GM06990 (cell line): ENCODE measurements at regions not wholly inside any gene's neighbourhood (a gene's known extent, or its start where the extent isn't known, plus 50 kb on each side); places are given as distances from the start of the nearest gene placed in this dataset.
A peak's percentile ranks its signal among the peaks of the same experiment; 100 is the strongest.

ENCODE experiments used
- DNase-seq: peaks from one replicate; pipeline ENCODE4 v3.0.0-alpha.2; 2011; ENCODE audit not compliant: insufficient read length; ENCODE audit errors: extremely low read depth
- H3K27me3 ChIP-seq: replicated peaks from 2 replicates; pipeline ENCODE4 v1.6.0; 2011; ENCODE audit warnings: low read length; ENCODE audit not compliant: control insufficient read depth, insufficient read depth
- H3K36me3 ChIP-seq: 2 replicates; pipeline ENCODE4 v1.5.1; 2011; ENCODE audit warnings: low read length; ENCODE audit not compliant: control insufficient read depth, insufficient read depth
- H3K4me3 ChIP-seq: replicated peaks from 2 replicates; pipeline ENCODE4 v1.5.1; 2011; ENCODE audit warnings: low read depth, mild to moderate bottlenecking, control low read depth, low read length
- CTCF ChIP-seq: IDR thresholded peaks from 2 replicates; pipeline ENCODE4 v1.5.1; 2011; ENCODE audit warnings: low read length, control low read depth, mild to moderate bottlenecking, inconsistent platforms; ENCODE audit not compliant: insufficient read depth, poor library complexity, severe bottlenecking

- Histone ChIP-seq H3K27me3 (no peaks in the 10 kb centered on the region), H3K36me3 (no peaks in the 10 kb centered on the region), H3K4me3 (no peak overlapping the region)
- TF ChIP-seq CTCF: no peak
- no peak for DNase-seq
Observed at GRCh38 chr12:42757624-42758119, 168.1 kb upstream of the PRICKLE1 start.

GRCh38 chr12:42756841-42757623, 167.5 kb upstream of the PRICKLE1 start:
- Histone ChIP-seq H3K4me3 (no peak overlapping the region), H3K36me3 (no peaks in the 10 kb centered on the region), H3K27me3 (no peaks in the 10 kb centered on the region)
- TF ChIP-seq CTCF: no peak
- peak; percentile 3 for DNase-seq

GRCh38 chr12:42750356-42750755, 160.8 kb upstream of the PRICKLE1 start:
- DNase-seq: no peak
- Histone ChIP-seq H3K4me3 (no peak overlapping the region), H3K27me3 (no peaks in the 10 kb centered on the region), H3K36me3 (no peaks in the 10 kb centered on the region)
- TF ChIP-seq CTCF: no peak

- DNase-seq: no peak
- Histone ChIP-seq H3K27me3 (no peaks in the 10 kb centered on the region), H3K4me3 (no peak overlapping the region), H3K36me3 (no peaks in the 10 kb centered on the region)
- no peak for TF ChIP-seq CTCF
Observed at GRCh38 chr12:42749239-42749638, 159.7 kb upstream of the PRICKLE1 start.

- no peak for TF ChIP-seq CTCF
- H3K27me3 ChIP-seq: no peaks in the 10 kb centered on the region
- no peak for DNase-seq
- no peaks in the 10 kb centered on the region for H3K36me3 ChIP-seq
- H3K4me3 ChIP-seq: no peak overlapping the region
Observed at GRCh38 chr12:42744539-42745182, 155.1 kb upstream of the PRICKLE1 start.
